HFF-Myc (cell line): ENCODE measurements at regions not wholly inside any gene's neighbourhood (a gene's known extent, or its start where the extent isn't known, plus 50 kb on each side); places are given as distances from the start of the nearest gene placed in this dataset.

Experiments used
- DNase-seq: peaks from one replicate; pipeline ENCODE4 v3.0.0-alpha.2; 2011; ENCODE audit warnings: low read depth; ENCODE audit errors: extremely low read depth
- H3K4me3 ChIP-seq: replicated peaks from 2 replicates; pipeline ENCODE4 v1.5.1; 2011; ENCODE audit warnings: low read depth, mild to moderate bottlenecking, control low read depth, low read length
- TF ChIP-seq, protein P1 (sequence below): IDR thresholded peaks from 2 replicates; pipeline ENCODE4 v1.5.1; 2012; ENCODE audit warnings: mild to moderate bottlenecking, low read depth, low read length, control low read depth; ENCODE audit errors: missing control alignments

DNA sequence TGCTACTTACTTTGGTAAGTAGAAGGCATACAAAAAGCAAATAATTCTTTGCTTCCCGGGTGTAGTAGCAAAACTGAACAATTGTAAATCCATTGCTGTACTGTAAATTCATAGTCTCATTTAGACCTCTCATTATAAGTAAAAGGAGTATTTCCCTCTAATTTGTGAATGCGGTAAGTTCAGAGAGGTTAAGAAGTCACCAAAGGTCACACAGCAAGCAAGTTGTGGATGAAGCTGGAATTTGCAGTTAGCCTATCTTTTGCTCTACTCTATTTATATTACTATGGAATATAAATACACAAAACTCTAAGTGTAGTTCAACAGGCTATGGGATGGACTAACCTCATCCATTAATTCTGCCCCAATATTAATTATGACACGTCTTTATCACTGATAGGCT, 508.3 kb downstream of the MCTP2 start:
- DNase-seq: no peak
- TF ChIP-seq, protein P1, sequence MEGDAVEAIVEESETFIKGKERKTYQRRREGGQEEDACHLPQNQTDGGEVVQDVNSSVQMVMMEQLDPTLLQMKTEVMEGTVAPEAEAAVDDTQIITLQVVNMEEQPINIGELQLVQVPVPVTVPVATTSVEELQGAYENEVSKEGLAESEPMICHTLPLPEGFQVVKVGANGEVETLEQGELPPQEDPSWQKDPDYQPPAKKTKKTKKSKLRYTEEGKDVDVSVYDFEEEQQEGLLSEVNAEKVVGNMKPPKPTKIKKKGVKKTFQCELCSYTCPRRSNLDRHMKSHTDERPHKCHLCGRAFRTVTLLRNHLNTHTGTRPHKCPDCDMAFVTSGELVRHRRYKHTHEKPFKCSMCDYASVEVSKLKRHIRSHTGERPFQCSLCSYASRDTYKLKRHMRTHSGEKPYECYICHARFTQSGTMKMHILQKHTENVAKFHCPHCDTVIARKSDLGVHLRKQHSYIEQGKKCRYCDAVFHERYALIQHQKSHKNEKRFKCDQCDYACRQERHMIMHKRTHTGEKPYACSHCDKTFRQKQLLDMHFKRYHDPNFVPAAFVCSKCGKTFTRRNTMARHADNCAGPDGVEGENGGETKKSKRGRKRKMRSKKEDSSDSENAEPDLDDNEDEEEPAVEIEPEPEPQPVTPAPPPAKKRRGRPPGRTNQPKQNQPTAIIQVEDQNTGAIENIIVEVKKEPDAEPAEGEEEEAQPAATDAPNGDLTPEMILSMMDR: no peak
- H3K4me3 ChIP-seq: no peak overlapping the region

DNA sequence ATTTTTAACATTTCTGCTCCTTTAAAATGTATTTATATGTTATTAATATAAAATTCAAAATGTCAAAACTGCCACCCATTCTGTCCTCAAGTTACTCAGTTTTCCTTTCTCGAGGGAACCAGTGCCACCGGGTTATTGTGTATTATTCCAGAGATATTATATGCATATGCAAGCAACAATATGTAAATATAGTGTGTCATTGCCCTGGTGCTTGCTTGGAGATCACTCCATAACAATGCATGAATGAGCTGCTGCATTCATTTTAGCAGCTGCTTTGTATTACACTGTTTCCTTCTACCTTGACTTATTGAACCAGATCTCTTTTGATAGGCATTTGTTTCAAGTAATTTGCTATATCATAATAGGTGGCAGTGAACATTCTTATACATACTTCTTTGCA, 509.1 kb downstream of the MCTP2 start:
- no peak for DNase-seq
- H3K4me3 ChIP-seq: no peak overlapping the region
- TF ChIP-seq, protein P1: no peak

DNA sequence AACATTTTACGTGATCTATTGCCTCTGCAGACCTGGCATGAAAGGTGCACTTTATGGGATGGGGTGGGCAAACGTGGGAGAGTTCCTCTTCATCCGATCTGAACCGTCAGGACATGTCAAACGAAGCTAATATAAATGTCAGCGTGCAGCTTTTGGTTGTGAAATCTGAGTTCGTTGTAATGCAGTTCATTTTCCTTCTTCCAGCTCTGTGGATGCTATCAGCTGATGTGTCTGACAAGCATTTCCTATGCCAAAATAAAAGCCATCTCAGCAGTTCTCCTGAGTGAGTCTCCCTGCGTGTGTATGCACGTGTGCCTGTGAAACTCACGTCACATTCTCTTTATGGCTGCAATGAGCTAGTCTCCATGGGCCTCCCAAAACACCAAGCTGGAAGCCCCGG, 512.3 kb downstream of the MCTP2 start:
- H3K4me3 ChIP-seq: no peak overlapping the region
- no peak for DNase-seq

DNA sequence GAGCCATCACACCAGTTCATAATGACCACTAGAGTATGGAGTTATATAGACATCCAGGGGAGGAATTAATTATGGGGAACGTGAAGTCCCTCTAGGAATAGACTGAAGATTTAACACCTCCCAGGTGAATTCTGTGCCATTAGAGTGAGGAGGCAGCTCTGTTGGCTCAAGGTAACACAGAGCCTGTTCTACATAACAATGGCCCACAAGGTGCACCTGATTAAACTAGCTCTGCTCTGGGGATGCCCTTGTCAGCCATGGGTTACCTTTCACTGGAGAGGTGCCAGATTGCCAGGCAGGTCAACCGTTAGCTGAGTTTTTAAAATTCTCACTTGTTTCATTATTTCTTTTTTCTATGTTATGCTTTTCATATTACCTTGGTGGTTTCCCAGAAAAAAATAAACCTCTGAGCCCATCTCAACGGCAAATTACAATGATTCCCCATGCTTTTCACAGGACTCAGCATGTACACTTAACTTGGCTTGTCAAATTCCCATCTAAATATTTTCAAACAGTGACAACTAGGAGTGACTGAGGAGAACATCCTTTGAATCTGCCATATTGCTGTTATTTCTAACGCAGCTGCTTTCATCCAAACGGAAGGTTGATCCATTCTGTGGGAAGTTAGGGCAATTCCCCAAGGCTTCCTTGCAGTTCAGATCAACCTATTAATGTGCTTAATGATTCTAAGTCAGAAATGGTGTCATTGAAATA, 512.9 kb downstream of the MCTP2 start:
- no peak for DNase-seq
- TF ChIP-seq, protein P1: no peak

More for the DNA sequence above, 512.3 kb downstream of the MCTP2 start:
- TF ChIP-seq, protein P1: no peak

GRCh38 chr15:94745371-94745770, 514.0 kb downstream of the MCTP2 start:
- no peak overlapping the region for H3K4me3 ChIP-seq
- DNase-seq: no peak
- TF ChIP-seq, protein P1: no peak

More for the DNA sequence above, 512.9 kb downstream of the MCTP2 start:
- H3K4me3 ChIP-seq: no peak overlapping the region

DNA sequence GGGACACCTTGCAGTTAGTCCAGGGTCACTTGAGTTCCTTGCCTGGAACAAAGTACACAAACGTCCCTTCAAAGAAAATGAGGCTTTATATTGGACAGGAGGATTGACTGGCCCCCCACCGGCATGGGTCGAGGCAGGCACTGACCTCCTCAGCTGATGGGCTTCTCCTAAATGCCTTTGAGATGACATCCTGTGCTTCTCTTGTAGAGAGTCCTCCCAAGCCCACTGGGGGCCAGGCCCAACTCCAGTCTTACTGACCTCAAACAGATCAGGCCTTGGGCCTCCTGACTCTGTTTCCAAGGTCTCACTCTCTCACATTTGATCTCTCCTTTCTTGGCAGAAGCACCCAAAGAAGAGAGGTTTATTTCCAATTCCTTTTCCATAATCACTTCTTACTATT, 516.1 kb downstream of the MCTP2 start:
- H3K4me3 ChIP-seq: no peak overlapping the region
- TF ChIP-seq, protein P1: no peak
- DNase-seq: no peak
